ENCODE measurements at regions not wholly inside any gene's neighbourhood (a gene's known extent, or its start where the extent isn't known, plus 50 kb on each side); places are given as distances from the start of the nearest gene placed in this dataset.

- TF ChIP-seq CTCF (IDR thresholded peaks at IDR 0.05), result no peak
- TF ChIP-seq POLR2A (IDR thresholded peaks at IDR 0.05), result no peak
Observed at GRCh38 chrX:55981603-55982002, 250.6 kb upstream of the KLF8 start.
